ENCODE measurements at regions not wholly inside any gene's neighbourhood (a gene's known extent, or its start where the extent isn't known, plus 50 kb on each side); places are given as distances from the start of the nearest gene placed in this dataset.

DNA sequence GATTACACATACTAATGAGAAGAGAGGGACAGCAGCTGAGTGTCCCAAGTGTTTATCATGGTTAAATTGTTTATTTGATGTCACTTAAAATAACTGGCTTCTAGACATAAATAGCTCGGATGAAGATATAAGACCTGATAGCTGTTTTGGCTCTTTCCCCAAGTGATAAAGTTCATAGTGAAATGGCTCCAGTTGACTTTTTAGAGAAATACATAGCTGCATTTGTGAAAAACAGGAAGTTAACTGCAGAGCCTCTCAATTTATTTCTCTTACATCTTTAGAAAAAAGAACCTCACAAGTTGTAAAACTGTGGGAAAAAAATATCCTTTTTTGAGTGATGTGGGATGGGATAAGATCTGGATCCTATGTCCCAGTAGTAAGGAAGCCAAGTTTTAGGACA, 332.9 kb upstream of the RASGRP1 start:
- ChIA-PET CTCF (no interaction called here), POLR2A (no interaction called here)
- no peak for TF ChIP-seq CTCF (IDR thresholded peaks at IDR 0.05; ENCODE audit: control extremely low read depth, extremely low read depth, low read depth, missing control alignments)
- DNase-seq (ENCODE audit: extremely low spot score), result no peak

DNA sequence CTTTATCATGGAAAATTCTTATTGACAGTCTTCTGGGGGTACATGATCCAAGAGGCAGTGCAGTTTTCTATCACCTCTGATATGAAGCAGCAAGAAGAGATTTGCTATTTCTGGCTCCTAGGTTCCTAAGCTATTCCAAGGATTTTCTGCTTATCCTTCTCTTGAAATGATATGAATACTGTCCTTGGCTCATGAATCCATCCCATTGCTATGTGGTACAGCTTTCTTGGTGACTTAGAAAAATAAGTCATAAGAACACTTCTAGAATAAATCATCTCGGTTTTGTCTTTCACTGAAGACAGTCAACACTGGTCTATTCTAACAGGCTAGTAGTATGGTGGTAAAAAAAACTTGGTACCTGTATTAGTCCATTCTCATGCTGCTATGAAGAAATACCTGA, 333.6 kb upstream of the RASGRP1 start:
- ChIA-PET POLR2A (no interaction called here), CTCF (no interaction called here)
- no peak for DNase-seq (ENCODE audit: extremely low spot score)
- no peak for TF ChIP-seq CTCF (IDR thresholded peaks at IDR 0.05; ENCODE audit: control extremely low read depth, extremely low read depth, low read depth, missing control alignments)

DNA sequence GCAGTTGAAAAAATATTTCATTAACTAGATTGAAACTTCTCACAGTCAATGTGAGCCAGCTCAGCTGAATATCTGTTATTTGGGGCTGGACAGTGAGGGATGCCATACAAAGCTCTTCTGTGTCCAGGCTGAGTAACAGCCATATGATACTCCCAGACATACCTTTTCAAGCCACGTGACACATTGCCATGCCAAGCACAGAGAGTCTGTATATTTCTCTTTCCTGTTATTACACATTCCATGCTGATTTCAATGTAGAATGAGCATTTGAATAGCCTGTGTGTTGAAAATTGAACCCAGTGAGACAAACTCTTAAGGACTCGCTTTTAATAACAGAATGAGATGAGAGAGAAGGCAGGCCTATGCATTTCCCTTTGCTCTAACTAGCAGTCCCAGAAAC, 334.7 kb upstream of the RASGRP1 start:
- POLR2A ChIA-PET, result no interaction called here
- CTCF ChIA-PET, result no interaction called here
- TF ChIP-seq CTCF (IDR thresholded peaks at IDR 0.05; ENCODE audit: control extremely low read depth, extremely low read depth, low read depth, missing control alignments), result no peak
- no peak for DNase-seq (ENCODE audit: extremely low spot score)

- no peak for DNase-seq (ENCODE audit: extremely low spot score)
- TF ChIP-seq CTCF (IDR thresholded peaks at IDR 0.05; ENCODE audit: control extremely low read depth, extremely low read depth, low read depth, missing control alignments), result no peak
- ChIA-PET POLR2A (no interaction called here), CTCF (interaction anchor here (0.7 kb wide), 1 partner anchor 21 kb away, joined by 3 read pairs; no protein-coding TSS in a partner anchor)
Observed at GRCh38 chr15:38904298-38904697, 339.7 kb upstream of the RASGRP1 start.

GRCh38 chr15:38905632-38906031, 341.0 kb upstream of the RASGRP1 start:
- POLR2A ChIA-PET, result no interaction called here

GRCh38 chr15:38920966-38921365, 356.4 kb upstream of the RASGRP1 start:
- DNase-seq (ENCODE audit: extremely low spot score), result no peak
- ChIA-PET POLR2A (no interaction called here), CTCF (no interaction called here)
- no peak for TF ChIP-seq CTCF (IDR thresholded peaks at IDR 0.05; ENCODE audit: control extremely low read depth, extremely low read depth, low read depth, missing control alignments)

More at GRCh38 chr15:38905632-38906031, 341.0 kb upstream of the RASGRP1 start:
- TF ChIP-seq CTCF (IDR thresholded peaks at IDR 0.05; ENCODE audit: control extremely low read depth, extremely low read depth, low read depth, missing control alignments), result no peak
- CTCF ChIA-PET, result no interaction called here
- DNase-seq (ENCODE audit: extremely low spot score), result no peak

- TF ChIP-seq CTCF (IDR thresholded peaks at IDR 0.05; ENCODE audit: control extremely low read depth, extremely low read depth, low read depth, missing control alignments), result no peak
- CTCF ChIA-PET, result no interaction called here
- POLR2A ChIA-PET, result no interaction called here
Observed at GRCh38 chr15:38921471-38921870, 356.9 kb upstream of the RASGRP1 start.

More at GRCh38 chr15:38921471-38921870, 356.9 kb upstream of the RASGRP1 start:
- DNase-seq (ENCODE audit: extremely low spot score), result no peak

Measured in GM10248 (cell line).